ENCODE measurements at regions not wholly inside any gene's neighbourhood (a gene's known extent, or its start where the extent isn't known, plus 50 kb on each side); places are given as distances from the start of the nearest gene placed in this dataset.

- TF ChIP-seq CTCF (conservative IDR thresholded peaks at IDR 0.05; ENCODE audit: low read depth, low read length): no peak
- no peak for TF ChIP-seq EZH2 (IDR thresholded peaks at IDR 0.05; ENCODE audit: borderline replicate concordance, low read depth, low read length, poor library complexity, severe bottlenecking)
These were observed 962.8 kb downstream of the GALC start for GRCh38 chr14:87030197-87030596.
